ENCODE measurements at regions not wholly inside any gene's neighbourhood (a gene's known extent, or its start where the extent isn't known, plus 50 kb on each side); places are given as distances from the start of the nearest gene placed in this dataset.
"Not testable (repeated sequence)": the region's sequence is repeated elsewhere in the genome, so short reads cannot be mapped to it uniquely, and the experiment has no call there.

DNA sequence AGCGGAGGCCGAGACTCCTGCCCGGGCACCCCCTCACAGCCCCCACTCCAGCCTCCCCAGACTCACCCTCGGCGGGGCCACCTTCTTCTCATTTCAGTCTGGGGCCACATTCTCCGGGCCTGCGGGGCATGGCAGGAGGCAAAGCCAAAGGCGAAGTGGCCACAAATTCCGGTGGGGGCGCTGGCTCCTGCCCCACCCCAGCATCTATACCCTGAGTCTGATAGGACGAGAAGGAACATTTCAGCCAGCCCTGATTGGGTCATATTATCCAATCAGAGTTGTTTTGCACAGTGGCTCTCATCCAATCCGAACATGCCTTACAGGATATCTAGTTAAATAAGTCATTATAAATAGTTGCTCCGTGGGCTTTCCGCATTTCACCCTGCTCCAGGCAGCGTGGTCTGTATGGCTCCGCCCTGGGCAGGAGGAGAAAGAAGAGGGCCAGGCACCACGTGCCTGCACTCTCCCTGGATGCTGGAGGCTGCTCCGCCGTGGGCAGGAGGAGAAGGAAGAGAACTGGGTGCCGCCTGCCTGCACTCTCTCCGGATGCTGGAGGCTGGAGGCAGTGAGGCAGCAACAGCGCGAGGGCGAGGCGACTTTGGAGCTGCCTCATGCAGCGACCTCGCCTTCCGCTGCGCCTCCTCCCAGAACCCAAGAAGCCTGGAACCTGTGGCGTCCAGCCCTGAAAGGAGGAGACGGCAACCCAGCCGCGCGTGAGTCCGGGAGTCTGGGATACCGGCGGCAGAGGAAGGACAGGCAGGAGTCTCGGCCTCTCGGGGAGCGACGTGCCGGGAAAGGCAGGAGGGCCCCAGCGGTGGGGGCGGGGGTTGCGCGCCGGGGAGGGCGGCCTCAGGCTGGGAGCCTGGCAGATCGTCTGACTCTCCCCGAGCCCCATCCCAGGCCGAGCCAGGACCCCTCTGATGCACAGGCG is 162.9 kb downstream of the ZNF33B start:
- H3K27ac Mint-ChIP-seq = no peak overlapping the region
- H3K4me1 Mint-ChIP-seq = peaks cover 3% of the 10 kb centered on the region
- no peaks in the 10 kb centered on the region for H3K9me3 ChIP-seq (ENCODE audit: control insufficient read depth, low read length, poor library complexity, severe bottlenecking)
- peak overlapping the region; percentile 33 for H3K4me3 Mint-ChIP-seq
- peaks cover 60% of the 10 kb centered on the region for H3K27me3 Mint-ChIP-seq
- ATAC-seq = no peak
- no peak for DNase-seq
- no peaks in the 10 kb centered on the region for H3K36me3 Mint-ChIP-seq (ENCODE audit: low read depth)

DNA sequence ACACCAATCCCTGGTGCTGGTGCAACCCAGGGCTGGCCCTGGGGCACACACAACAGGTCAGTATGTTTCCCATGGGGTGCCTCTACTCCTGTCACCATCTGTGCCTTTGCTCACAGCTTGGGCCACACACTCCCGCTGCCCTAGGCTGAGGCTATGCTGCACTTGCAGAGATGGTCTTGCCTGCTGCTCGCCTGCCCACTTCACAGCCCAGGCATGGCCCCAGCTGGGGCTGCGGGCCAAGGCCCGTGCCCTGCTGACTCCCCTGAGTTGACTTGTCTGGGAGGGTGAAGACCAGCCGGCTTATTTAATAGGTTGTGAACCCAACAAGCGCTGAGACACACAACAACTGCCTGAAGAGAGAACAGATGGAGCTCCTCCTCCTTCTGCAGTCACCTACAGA is 184.1 kb downstream of the ZNF33B start:
- Mint-ChIP-seq H3K4me1 (no peaks in the 10 kb centered on the region), H3K36me3 (ENCODE audit: low read depth) (no peaks in the 10 kb centered on the region), H3K27me3 (no peaks in the 10 kb centered on the region), H3K4me3 (no peak overlapping the region), H3K27ac (no peak overlapping the region)
- ATAC-seq = no peak
- DNase-seq = no peak
- H3K9me3 ChIP-seq (ENCODE audit: control insufficient read depth, low read length, poor library complexity, severe bottlenecking) = no peaks in the 10 kb centered on the region

DNA sequence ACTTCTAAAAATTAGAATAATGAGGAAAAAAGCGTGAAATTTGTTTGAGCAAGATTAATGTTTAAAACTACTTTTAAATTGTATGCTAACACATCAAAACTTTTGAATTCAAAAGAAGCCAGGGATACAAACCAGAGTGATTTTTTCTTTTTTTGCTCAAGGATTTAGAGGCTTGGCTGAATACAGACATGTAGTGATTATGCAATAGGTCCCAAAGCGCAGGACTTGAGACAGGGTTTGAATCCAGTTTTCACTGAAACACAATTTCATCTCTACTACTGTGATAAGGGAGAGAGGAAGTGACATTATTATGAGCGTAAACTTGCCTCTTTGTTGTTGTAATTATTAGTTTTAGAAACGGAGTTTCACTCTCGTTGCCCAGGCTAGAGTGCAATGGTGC is 207.3 kb downstream of the ZNF33B start:
- Mint-ChIP-seq H3K4me1 (no peaks in the 10 kb centered on the region), H3K27me3 (no peaks in the 10 kb centered on the region), H3K36me3 (ENCODE audit: low read depth) (no peaks in the 10 kb centered on the region), H3K27ac (no peak overlapping the region), H3K4me3 (no peak overlapping the region)
- DNase-seq (no peak), ATAC-seq (no peak)
- H3K9me3 ChIP-seq (ENCODE audit: control insufficient read depth, low read length, poor library complexity, severe bottlenecking) = no peaks in the 10 kb centered on the region

GRCh38 chr10:42428534-42428933 is 209.8 kb downstream of the ZNF33B start:
- Mint-ChIP-seq H3K27ac (no peak overlapping the region), H3K4me3 (no peak overlapping the region), H3K36me3 (ENCODE audit: low read depth) (no peaks in the 10 kb centered on the region), H3K4me1 (no peaks in the 10 kb centered on the region), H3K27me3 (no peaks in the 10 kb centered on the region)
- DNase-seq (no peak), ATAC-seq (no peak)
- H3K9me3 ChIP-seq (ENCODE audit: control insufficient read depth, low read length, poor library complexity, severe bottlenecking) = no peaks in the 10 kb centered on the region

DNA sequence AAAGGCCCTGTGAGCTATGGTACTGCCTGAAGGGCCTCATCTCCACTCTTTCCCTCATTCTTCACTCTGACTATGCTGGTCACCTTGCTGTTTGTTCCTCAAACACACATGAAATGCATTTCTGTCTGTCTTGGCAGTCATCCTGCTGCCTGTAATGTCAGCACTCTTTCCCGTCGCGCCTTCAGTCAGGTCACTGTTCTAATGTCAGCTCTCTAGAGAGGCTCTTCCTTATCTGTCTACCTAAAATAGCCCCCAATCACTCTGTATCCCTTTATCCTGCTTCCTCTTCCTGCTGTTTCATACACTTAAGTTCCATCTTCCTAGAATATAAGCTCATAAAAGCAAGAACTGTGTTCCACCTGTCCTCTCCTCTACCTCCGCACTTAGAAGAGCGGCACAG is 215.5 kb downstream of the ZNF33B start:
- Mint-ChIP-seq H3K4me3 (no peak overlapping the region), H3K27ac (no peak overlapping the region), H3K27me3 (peaks cover 7% of the 10 kb centered on the region), H3K36me3 (ENCODE audit: low read depth) (no peaks in the 10 kb centered on the region), H3K4me1 (no peaks in the 10 kb centered on the region)
- no peaks in the 10 kb centered on the region for H3K9me3 ChIP-seq (ENCODE audit: control insufficient read depth, low read length, poor library complexity, severe bottlenecking)
- no peak for DNase-seq
- ATAC-seq = no peak

- no peak overlapping the region for H3K27ac Mint-ChIP-seq
- H3K4me1 Mint-ChIP-seq = no peaks in the 10 kb centered on the region
- no peak for DNase-seq
These were observed 216.6 kb downstream of the ZNF33B start for GRCh38 chr10:42421812-42422211.

DNA sequence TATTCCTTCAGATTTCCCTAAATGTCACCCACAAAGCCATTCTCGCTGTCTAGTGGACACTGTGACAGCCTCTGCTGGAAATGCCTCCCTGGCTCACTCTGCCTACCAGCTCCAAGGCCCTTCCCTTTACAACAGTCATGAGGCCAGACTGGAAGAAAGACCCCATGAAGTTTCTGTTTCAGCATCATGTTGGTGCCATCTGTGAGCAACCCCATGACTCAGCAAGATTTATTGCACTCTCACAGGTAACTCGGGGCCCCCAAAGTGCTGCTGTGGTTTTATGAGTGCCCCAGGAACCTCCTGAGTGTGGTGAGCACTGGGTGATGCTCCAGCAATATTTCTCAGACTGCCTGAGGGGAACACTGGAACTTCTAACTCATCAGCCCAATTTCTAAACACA is 218.6 kb downstream of the ZNF33B start:
- no peak for ATAC-seq

More at GRCh38 chr10:42421812-42422211, 216.6 kb downstream of the ZNF33B start:
- H3K9me3 ChIP-seq (ENCODE audit: control insufficient read depth, low read length, poor library complexity, severe bottlenecking) = no peaks in the 10 kb centered on the region
- H3K36me3 Mint-ChIP-seq (ENCODE audit: low read depth) = no peaks in the 10 kb centered on the region
- H3K4me3 Mint-ChIP-seq = no peak overlapping the region
- no peak for ATAC-seq
- peaks cover 7% of the 10 kb centered on the region for H3K27me3 Mint-ChIP-seq

DNA sequence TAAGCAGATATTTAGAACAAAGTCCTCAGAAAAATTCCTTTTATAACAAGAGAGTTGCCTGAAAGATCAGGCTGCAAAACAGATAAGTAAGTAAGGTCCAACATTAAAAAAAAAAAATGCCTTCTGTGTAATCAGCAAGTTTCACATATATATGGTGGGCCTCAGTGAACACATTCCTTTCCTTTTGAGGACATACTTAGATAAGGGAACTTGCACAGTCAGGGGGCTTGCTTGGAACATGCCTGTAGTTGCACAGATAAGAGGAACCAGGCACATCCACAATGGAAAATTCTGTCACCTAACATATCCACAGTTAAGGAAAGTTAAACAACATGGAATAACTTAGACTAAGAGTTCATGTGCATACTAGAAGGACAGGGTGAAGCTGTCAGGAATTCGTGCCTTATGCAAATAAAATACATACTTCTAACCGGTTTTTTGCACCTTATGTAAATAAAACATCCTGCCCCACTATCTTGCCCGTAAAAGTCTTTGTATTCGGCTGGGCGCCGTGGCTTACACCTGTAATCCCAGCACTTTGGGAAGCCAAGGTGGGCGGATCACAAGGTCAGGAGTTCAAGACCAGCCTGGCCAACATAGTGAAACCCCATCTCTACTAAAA is 257.3 kb downstream of the ZNF33B start:
- Mint-ChIP-seq H3K36me3 (ENCODE audit: low read depth) (no peaks in the 10 kb centered on the region), H3K4me1 (no peaks in the 10 kb centered on the region), H3K4me3 (no peak overlapping the region), H3K27ac (no peak overlapping the region), H3K27me3 (no peaks in the 10 kb centered on the region)
- DNase-seq (no peak), ATAC-seq (no peak)
- H3K9me3 ChIP-seq (ENCODE audit: control insufficient read depth, low read length, poor library complexity, severe bottlenecking) = no peaks in the 10 kb centered on the region

More for the DNA sequence above, 218.6 kb downstream of the ZNF33B start:
- Mint-ChIP-seq H3K36me3 (ENCODE audit: low read depth) (no peaks in the 10 kb centered on the region), H3K27ac (no peak overlapping the region), H3K27me3 (peaks cover 7% of the 10 kb centered on the region), H3K4me1 (no peaks in the 10 kb centered on the region), H3K4me3 (no peak overlapping the region)
- no peak for DNase-seq
- no peaks in the 10 kb centered on the region for H3K9me3 ChIP-seq (ENCODE audit: control insufficient read depth, low read length, poor library complexity, severe bottlenecking)

DNA sequence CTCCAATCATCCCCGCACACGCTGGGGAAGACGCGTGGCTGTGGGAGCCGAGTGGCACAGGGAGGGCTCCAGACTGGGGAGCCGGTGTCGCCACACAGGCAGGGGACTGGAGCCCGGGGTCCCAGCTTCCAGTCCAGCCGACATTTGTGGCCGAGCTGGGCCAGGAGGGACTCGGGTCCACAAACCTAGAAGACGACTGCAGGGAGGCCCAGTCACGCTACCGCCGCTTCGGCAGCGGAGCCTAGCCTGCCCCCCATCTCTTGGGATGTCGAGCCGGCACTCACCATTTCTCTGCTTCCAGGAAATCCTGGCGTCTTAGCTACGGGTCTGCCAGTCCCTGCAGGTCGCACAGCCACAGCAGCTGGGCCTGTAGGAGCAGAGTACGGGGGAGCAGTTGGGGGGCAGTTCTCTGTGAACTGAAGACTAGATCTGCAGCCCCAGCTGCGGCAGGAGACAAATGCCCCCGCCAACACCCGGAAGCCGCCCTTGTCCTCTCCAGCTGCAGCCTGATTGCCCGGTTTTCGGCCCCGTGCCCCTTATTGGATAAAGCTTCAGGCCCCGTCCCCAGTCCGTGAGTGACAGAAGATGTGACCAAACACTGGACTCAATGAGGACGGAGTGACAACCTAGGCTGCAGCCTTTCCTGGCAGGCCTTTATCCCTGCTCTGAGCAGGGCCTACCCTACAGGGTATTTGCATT is 270.7 kb downstream of the ZNF33B start:
- Mint-ChIP-seq H3K4me1 (no peaks in the 10 kb centered on the region), H3K27me3 (peaks cover 4% of the 10 kb centered on the region), H3K36me3 (ENCODE audit: low read depth) (no peaks in the 10 kb centered on the region), H3K27ac (no peak overlapping the region), H3K4me3 (peak overlapping the region; percentile 12)
- H3K9me3 ChIP-seq (ENCODE audit: control insufficient read depth, low read length, poor library complexity, severe bottlenecking) = no peaks in the 10 kb centered on the region
- DNase-seq (no peak), ATAC-seq (peak; percentile 50)

GRCh38 chr10:42351745-42352144 is 286.6 kb downstream of the ZNF33B start:
- ATAC-seq = no peak
- H3K27me3 Mint-ChIP-seq = no peaks in the 10 kb centered on the region

DNA sequence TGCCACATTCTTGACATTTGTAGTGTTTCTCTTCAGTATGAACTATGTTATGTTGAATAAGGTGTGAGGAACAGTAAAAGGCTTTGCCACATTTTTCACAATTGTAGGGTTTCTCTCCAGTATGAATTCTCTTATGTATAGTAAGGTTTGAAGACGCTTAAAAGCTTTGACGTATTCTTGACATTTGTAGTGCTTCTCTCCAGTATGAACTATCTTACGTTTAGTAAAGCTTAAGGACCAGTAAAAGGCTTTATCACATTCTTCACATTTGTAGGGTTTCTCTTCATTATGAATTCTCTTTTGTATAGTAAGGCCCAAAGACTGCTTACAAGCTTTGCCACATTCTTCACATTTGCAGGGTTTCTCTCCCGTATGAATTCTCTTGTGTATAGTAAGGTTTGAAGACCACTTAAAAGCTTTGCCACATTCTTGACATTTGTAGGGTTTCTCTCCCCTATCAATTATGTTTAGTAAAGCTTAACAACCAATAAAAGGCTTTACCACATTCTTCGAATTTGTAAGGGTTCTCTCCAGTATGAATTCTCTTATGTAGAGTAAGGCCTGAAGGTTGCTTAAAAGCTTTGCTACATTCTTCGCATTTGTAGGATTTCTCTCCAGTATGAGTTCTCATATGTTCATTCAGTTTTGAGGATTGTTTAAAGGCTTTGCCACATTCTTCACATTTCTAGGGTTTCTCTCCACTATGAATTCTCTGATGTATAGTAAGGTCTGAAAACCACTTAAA is 301.6 kb downstream of the ZNF33B start:
- not testable (repeated sequence) for ATAC-seq; H3K4me3 Mint-ChIP-seq; H3K36me3 Mint-ChIP-seq (ENCODE audit: low read depth); H3K27ac Mint-ChIP-seq; H3K27me3 Mint-ChIP-seq; H3K9me3 ChIP-seq (ENCODE audit: control insufficient read depth, low read length, poor library complexity, severe bottlenecking); H3K4me1 Mint-ChIP-seq; DNase-seq

More at GRCh38 chr10:42351745-42352144, 286.6 kb downstream of the ZNF33B start:
- Mint-ChIP-seq H3K4me1 (no peaks in the 10 kb centered on the region), H3K36me3 (ENCODE audit: low read depth) (no peaks in the 10 kb centered on the region), H3K4me3 (no peak overlapping the region), H3K27ac (no peak overlapping the region)
- no peaks in the 10 kb centered on the region for H3K9me3 ChIP-seq (ENCODE audit: control insufficient read depth, low read length, poor library complexity, severe bottlenecking)
- DNase-seq = no peak

DNA sequence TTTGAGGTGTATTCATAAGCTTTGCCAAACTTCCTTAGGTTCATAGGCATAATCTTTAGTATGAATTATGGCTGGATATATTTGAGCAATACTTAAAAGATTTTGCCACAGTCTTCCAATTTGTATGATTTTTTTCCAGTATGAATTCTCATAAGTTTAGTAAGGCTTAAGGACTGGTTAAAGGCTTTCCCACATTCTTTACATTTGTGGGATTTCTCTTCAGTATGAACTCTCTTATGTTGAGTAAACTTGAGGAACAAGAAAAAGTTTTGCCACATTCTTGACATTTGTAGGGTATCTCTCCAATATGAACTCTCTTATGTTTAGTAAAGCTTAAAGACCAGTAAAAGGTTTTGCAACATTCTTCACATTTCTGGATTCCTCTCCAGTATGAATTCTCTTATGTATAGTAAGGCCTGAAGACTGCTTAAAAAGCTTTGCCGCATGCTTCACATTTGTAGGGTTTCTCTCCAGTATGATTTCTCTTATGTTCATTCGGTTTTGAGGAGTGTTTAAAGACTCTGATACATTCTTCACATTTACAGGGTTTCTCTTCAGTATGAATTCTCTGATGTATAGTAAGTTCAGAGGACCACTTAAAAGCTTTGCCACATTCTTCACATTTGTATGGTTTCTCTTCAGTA is 302.6 kb downstream of the ZNF33B start:
- not testable (repeated sequence) for DNase-seq; H3K4me3 Mint-ChIP-seq; H3K9me3 ChIP-seq (ENCODE audit: control insufficient read depth, low read length, poor library complexity, severe bottlenecking); ATAC-seq; H3K27me3 Mint-ChIP-seq; H3K4me1 Mint-ChIP-seq; H3K36me3 Mint-ChIP-seq (ENCODE audit: low read depth); H3K27ac Mint-ChIP-seq

All from T-helper 17 cell (primary cell).